Upper lobe of right lung (tissue), 1 donor: ENCODE measurements at regions not wholly inside any gene's neighbourhood (a gene's known extent, or its start where the extent isn't known, plus 50 kb on each side); places are given as distances from the start of the nearest gene placed in this dataset.

ENCODE experiments used
- ATAC-seq: fragments of 200-7000 bp; cut with Tn5 transposase; one replicate; pipeline ENCODE4 v1.9.1; 2020; ENCODE audit warnings: mild to moderate bottlenecking, moderate library complexity
- DNase-seq: peaks from one replicate; pipeline ENCODE4 v3.0.0-alpha.2; 2020
- H3K27ac ChIP-seq: fragments of 200-600 bp; one replicate; pipeline ENCODE4 v1.8.0; 2022
- H3K27me3 ChIP-seq: fragments of 200-600 bp; one replicate; pipeline ENCODE4 v1.8.0; 2022; ENCODE audit warnings: mild to moderate bottlenecking
- H3K36me3 ChIP-seq: fragments of 200-600 bp; one replicate; pipeline ENCODE4 v1.8.0; 2022
- H3K4me1 ChIP-seq: fragments of 200-600 bp; one replicate; pipeline ENCODE4 v1.8.0; 2022
- H3K4me3 ChIP-seq: fragments of 200-600 bp; one replicate; pipeline ENCODE4 v1.8.0; 2022; ENCODE audit warnings: mild to moderate bottlenecking
- H3K9me3 ChIP-seq: fragments of 200-600 bp; one replicate; pipeline ENCODE4 v1.8.0; 2022
- intact Hi-C: fragments of 100-400 bp; cut with DNase I; formaldehyde crosslinking; loops from one replicate; pipeline ENCODE4 v1.11.0; 2022
- TF ChIP-seq, protein P1 (sequence below): fragments of 200-600 bp; IDR thresholded peaks from one replicate; pipeline ENCODE4 v1.8.0; 2022; ENCODE audit warnings: antibody characterized with exemption
- donor health status: DM: no; HTN: yes; CAD: no; lungs with severe emphysema.

DNA sequence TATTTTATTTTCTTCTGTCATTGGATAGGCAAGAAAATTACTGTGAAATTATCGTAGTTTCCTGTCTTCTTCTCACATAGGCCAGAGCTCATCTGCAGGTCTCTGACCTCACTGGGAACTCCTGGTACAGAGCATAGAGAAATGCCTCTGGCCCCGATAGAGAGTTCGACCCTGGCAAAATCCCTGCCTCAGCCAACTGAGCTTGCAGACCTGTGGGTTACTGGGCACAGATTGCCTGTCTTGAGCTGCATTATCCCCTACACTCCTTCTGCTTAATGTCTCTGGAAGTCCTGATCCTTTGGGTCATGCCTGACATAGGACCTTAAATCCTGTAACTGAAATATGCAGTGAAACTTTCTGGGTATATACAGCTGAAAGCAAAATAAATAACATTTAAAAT, 439.3 kb upstream of the CTNND2 start:
- no peaks in the 10 kb centered on the region for H3K27me3 ChIP-seq
- H3K4me3 ChIP-seq, result no peak overlapping the region
- intact Hi-C loops, result no loop called here
- H3K27ac ChIP-seq, result no peak overlapping the region
- H3K9me3 ChIP-seq, result no peaks in the 10 kb centered on the region
- DNase-seq, result no peak
- no peaks in the 10 kb centered on the region for H3K36me3 ChIP-seq
- no peaks in the 10 kb centered on the region for H3K4me1 ChIP-seq
- TF ChIP-seq, protein P1, sequence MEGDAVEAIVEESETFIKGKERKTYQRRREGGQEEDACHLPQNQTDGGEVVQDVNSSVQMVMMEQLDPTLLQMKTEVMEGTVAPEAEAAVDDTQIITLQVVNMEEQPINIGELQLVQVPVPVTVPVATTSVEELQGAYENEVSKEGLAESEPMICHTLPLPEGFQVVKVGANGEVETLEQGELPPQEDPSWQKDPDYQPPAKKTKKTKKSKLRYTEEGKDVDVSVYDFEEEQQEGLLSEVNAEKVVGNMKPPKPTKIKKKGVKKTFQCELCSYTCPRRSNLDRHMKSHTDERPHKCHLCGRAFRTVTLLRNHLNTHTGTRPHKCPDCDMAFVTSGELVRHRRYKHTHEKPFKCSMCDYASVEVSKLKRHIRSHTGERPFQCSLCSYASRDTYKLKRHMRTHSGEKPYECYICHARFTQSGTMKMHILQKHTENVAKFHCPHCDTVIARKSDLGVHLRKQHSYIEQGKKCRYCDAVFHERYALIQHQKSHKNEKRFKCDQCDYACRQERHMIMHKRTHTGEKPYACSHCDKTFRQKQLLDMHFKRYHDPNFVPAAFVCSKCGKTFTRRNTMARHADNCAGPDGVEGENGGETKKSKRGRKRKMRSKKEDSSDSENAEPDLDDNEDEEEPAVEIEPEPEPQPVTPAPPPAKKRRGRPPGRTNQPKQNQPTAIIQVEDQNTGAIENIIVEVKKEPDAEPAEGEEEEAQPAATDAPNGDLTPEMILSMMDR, result no peak
- no peak for ATAC-seq

DNA sequence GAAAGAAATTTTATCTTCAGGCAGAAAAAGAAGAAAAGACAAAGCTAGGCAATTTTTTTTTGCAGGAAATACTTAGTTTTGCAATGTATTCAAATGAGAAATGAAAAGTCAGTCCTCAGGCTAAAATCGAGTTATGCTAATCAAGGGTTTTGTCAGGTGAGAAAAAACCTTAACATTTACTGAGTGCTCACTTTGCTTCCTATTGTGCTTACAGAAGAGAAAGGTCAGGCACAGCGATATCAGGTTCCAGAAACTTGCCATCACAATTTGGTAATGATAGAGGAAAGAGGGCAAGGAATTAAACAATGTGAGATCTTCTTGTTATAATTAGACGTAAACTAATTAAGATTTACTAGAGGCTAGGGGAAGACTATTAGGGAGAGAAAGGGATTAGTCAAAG, 431.7 kb upstream of the CTNND2 start:
- no peaks in the 10 kb centered on the region for H3K4me1 ChIP-seq
- no peaks in the 10 kb centered on the region for H3K36me3 ChIP-seq
- intact Hi-C loops, result no loop called here
- ATAC-seq (no peak), DNase-seq (no peak)
- no peak overlapping the region for H3K27ac ChIP-seq
- TF ChIP-seq, protein P1, result no peak
- H3K9me3 ChIP-seq, result no peaks in the 10 kb centered on the region
- H3K4me3 ChIP-seq, result no peak overlapping the region
- H3K27me3 ChIP-seq, result no peaks in the 10 kb centered on the region

DNA sequence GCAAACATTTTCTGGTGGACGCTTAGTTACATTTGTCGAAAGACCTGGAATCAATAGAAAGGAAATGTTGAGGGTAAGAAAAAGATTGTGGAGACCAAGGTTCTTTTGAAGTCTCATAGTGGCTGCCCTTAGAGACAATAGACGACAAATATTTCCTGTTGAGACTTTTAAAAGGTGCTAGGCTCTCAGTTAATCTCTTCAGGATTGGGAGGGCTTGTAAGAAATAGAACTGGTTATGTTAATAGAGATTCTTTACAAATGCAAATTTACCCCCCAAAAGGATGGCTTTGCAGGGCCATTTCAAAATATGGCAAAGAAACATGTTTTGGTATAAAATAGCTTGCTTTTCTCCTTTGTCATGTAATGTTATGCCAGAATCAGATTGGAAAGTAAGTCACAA, 428.2 kb upstream of the CTNND2 start:
- no peaks in the 10 kb centered on the region for H3K36me3 ChIP-seq
- no peak for ATAC-seq
- no peaks in the 10 kb centered on the region for H3K27me3 ChIP-seq
- no peak overlapping the region for H3K4me3 ChIP-seq
- intact Hi-C loops, result no loop called here
- no peak overlapping the region for H3K27ac ChIP-seq
- TF ChIP-seq, protein P1, result no peak
- H3K4me1 ChIP-seq, result no peaks in the 10 kb centered on the region
- DNase-seq, result no peak
- H3K9me3 ChIP-seq, result peaks cover 3% of the 10 kb centered on the region

DNA sequence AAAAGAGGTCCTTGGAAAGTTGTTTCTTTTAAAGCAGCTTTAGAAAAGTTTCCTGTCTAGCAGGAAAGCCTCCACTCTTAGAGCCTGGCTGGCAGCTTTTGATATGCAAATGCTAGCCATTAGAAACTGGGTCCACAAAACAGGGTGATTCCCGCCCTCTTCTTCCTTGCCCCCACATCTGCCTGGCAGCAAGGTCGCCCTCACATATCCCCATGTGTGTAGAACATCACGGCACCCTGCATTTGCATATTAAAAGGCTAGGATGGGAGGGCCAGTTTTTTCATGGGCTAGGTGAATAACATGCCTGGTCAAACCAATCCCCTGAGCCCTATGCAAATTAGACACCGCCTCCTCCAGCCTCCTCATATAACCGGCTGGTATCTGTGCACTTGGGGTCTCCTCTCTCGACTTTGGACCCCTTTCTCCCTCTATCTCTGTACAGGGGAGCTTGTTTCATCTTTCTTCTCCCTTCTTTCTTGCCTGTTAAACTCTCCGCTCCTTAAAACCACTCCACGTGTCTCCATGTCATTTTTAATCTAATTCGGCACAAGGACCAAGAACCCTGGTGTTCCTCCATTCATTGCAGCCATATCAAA, 426.8 kb upstream of the CTNND2 start:
- ATAC-seq (no peak), DNase-seq (no peak)
- Histone ChIP-seq H3K9me3 (peaks cover 3% of the 10 kb centered on the region), H3K4me3 (no peak overlapping the region), H3K27me3 (no peaks in the 10 kb centered on the region), H3K27ac (no peak overlapping the region), H3K4me1 (no peaks in the 10 kb centered on the region), H3K36me3 (no peaks in the 10 kb centered on the region)
- intact Hi-C loops, result no loop called here
- TF ChIP-seq, protein P1, result no peak

DNA sequence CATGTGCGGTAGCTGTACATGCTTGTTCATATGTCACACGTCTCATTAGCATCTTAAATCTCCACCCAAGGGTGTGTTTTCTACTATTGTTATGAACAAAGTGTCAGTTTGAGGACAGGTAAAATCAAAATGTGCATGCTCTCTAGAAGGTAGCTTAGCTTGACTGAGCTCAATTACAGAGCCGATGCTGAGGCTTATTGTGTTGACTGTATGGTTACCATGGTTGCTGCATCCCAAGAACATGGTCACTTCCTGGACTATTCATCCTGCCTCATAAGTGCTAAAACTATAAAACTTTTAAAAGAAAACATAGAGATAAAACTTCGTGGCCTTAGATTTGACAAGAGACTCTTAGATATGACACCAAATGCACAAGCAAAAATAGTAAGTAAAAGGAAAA, 426.1 kb upstream of the CTNND2 start:
- H3K4me3 ChIP-seq, result no peak overlapping the region
- H3K9me3 ChIP-seq, result peaks cover 3% of the 10 kb centered on the region
- ATAC-seq (no peak), DNase-seq (no peak)
- intact Hi-C loops, result no loop called here
- no peak overlapping the region for H3K27ac ChIP-seq
- H3K36me3 ChIP-seq, result no peaks in the 10 kb centered on the region
- H3K4me1 ChIP-seq, result no peaks in the 10 kb centered on the region
- H3K27me3 ChIP-seq, result no peaks in the 10 kb centered on the region
- TF ChIP-seq, protein P1, result no peak

DNA sequence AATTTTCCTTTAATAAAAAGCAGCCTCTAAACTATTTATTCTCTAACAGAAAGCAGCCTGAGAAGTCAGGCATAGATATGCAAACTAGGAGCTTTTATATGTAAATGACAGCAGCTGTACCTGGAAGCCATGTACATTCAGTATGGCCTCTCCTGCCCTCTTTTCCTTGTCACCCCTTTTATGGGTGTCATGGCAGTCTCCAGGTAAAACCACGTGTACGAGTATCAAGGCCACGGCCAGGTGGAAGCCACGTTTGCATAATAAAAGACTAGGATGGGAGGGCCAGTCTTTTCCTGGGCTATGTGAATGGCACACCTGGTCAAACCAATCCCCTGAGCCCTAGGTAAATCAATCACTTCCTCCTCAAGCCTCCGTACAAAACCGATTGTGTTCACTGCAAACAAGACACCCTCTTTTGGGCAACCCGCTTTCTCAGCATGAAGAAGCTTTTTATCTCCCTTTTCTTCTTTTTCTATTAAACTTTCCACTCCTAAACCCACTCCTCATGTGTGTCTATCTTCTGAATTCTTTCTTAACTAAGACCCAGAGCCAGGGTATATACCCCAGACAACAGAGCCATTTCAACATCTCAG, 419.5 kb upstream of the CTNND2 start:
- TF ChIP-seq, protein P1, result no peak
- Histone ChIP-seq H3K36me3 (no peaks in the 10 kb centered on the region), H3K9me3 (peaks cover 3% of the 10 kb centered on the region), H3K27ac (no peak overlapping the region), H3K4me3 (no peak overlapping the region), H3K27me3 (no peaks in the 10 kb centered on the region), H3K4me1 (no peaks in the 10 kb centered on the region)
- ATAC-seq, result no peak
- intact Hi-C loops, result no loop called here
- no peak for DNase-seq
